Smooth muscle cell (in vitro differentiated cells): ENCODE measurements at regions not wholly inside any gene's neighbourhood (a gene's known extent, or its start where the extent isn't known, plus 50 kb on each side); places are given as distances from the start of the nearest gene placed in this dataset.

Experiments
- DNase-seq: peaks from one replicate; lab custom pipeline; 2025; ENCODE audit not compliant: unreplicated experiment; lab: John Stamatoyannopoulos, UW
- H2AFZ ChIP-seq: fragments of 200-600 bp; sonication (generic); 2 replicates; pipeline ENCODE4 v1.6.0; 2016; ENCODE audit warnings: antibody characterized with exemption, low read depth, mild to moderate bottlenecking
- H3F3A ChIP-seq: fragments of 200-600 bp; sonication (generic); 2 replicates; pipeline ENCODE4 v1.6.0; 2017; ENCODE audit warnings: antibody characterized with exemption, low read depth
- H3K27ac ChIP-seq: fragments of 200-600 bp; sonication (generic); 2 replicates; pipeline ENCODE4 v1.5.1; 2016; ENCODE audit warnings: low read depth, mild to moderate bottlenecking
- H3K27me3 ChIP-seq: fragments of 200-600 bp; sonication (generic); 2 replicates; pipeline ENCODE4 v1.6.1; 2016; ENCODE audit warnings: low read depth, mild to moderate bottlenecking
- H3K36me3 ChIP-seq: fragments of 200-600 bp; sonication (generic); 2 replicates; pipeline ENCODE4 v1.5.1; 2016; ENCODE audit warnings: low read depth
- H3K4me1 ChIP-seq: fragments of 200-600 bp; sonication (generic); 2 replicates; pipeline ENCODE4 v1.5.1; 2016; ENCODE audit warnings: low read depth
- H3K4me2 ChIP-seq: fragments of 200-600 bp; sonication (generic); 2 replicates; pipeline ENCODE4 v1.6.0; 2016; ENCODE audit warnings: mild to moderate bottlenecking
- H3K4me3 ChIP-seq: fragments of 200-600 bp; sonication (generic); 2 replicates; pipeline ENCODE4 v1.5.1; 2016; ENCODE audit warnings: mild to moderate bottlenecking
- H3K79me2 ChIP-seq: fragments of 200-600 bp; sonication (generic); 2 replicates; pipeline ENCODE4 v1.6.0; 2016; ENCODE audit warnings: low read depth, mild to moderate bottlenecking
- H3K9ac ChIP-seq: fragments of 200-600 bp; sonication (generic); 2 replicates; pipeline ENCODE4 v1.6.0; 2016; ENCODE audit warnings: low read depth
- H3K9me3 ChIP-seq: fragments of 200-600 bp; sonication (generic); replicated peaks from 2 replicates; pipeline ENCODE4 v1.5.1; 2016; ENCODE audit warnings: low read depth
- H4K20me1 ChIP-seq: fragments of 200-600 bp; sonication (generic); 2 replicates; pipeline ENCODE4 v1.6.0; 2016; ENCODE audit warnings: low read depth
- WGBS: methylation state at CpG from one replicate; pipeline ENCODE4 v1.1.7; 2016; ENCODE audit warnings: low lambda C conversion rate; 5-methylcytosine and 5-hydroxymethylcytosine counted together
- TF ChIP-seq, protein P1 (sequence below): fragments of 200-600 bp; sonication (generic); IDR thresholded peaks from 2 replicates; pipeline ENCODE4 v1.5.1; 2017; ENCODE audit warnings: borderline replicate concordance, mild to moderate bottlenecking, antibody characterized with exemption; ENCODE audit not compliant: insufficient read depth, poor library complexity, severe bottlenecking

GRCh38 chr2:163248376-163249253 lies 410.0 kb upstream of the KCNH7 start:
- WGBS, result 76% methylated on average over 5 of the region's 5 CpGs
- H4K20me1 ChIP-seq, result no peaks in the 10 kb centered on the region
- no peak overlapping the region for H3K4me3 ChIP-seq
- TF ChIP-seq, protein P1, sequence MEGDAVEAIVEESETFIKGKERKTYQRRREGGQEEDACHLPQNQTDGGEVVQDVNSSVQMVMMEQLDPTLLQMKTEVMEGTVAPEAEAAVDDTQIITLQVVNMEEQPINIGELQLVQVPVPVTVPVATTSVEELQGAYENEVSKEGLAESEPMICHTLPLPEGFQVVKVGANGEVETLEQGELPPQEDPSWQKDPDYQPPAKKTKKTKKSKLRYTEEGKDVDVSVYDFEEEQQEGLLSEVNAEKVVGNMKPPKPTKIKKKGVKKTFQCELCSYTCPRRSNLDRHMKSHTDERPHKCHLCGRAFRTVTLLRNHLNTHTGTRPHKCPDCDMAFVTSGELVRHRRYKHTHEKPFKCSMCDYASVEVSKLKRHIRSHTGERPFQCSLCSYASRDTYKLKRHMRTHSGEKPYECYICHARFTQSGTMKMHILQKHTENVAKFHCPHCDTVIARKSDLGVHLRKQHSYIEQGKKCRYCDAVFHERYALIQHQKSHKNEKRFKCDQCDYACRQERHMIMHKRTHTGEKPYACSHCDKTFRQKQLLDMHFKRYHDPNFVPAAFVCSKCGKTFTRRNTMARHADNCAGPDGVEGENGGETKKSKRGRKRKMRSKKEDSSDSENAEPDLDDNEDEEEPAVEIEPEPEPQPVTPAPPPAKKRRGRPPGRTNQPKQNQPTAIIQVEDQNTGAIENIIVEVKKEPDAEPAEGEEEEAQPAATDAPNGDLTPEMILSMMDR, result no peak
- H3K27ac ChIP-seq, result no peak overlapping the region
- no peaks in the 10 kb centered on the region for H3F3A ChIP-seq
- H3K79me2 ChIP-seq, result no peaks in the 10 kb centered on the region
- no peaks in the 10 kb centered on the region for H3K27me3 ChIP-seq
- no peak overlapping the region for H3K4me2 ChIP-seq
- peaks cover 31% of the 10 kb centered on the region for H3K4me1 ChIP-seq
- no peaks in the 10 kb centered on the region for H3K36me3 ChIP-seq
- no peak for DNase-seq
- H2AFZ ChIP-seq, result no peak overlapping the region
- H3K9ac ChIP-seq, result no peak overlapping the region
- no peaks in the 10 kb centered on the region for H3K9me3 ChIP-seq

- no peak overlapping the region for H2AFZ ChIP-seq
These were observed 409.3 kb upstream of the KCNH7 start for GRCh38 chr2:163247847-163248220.

GRCh38 chr2:163247156-163247846 lies 408.7 kb upstream of the KCNH7 start:
- no peaks in the 10 kb centered on the region for H3K36me3 ChIP-seq
- TF ChIP-seq, protein P1, result no peak
- peaks cover 31% of the 10 kb centered on the region for H3K4me1 ChIP-seq
- no peak overlapping the region for H3K4me2 ChIP-seq
- DNase-seq, result no peak
- no peaks in the 10 kb centered on the region for H3F3A ChIP-seq
- no peaks in the 10 kb centered on the region for H3K9me3 ChIP-seq
- WGBS, result 82% methylated on average over 6 of the region's 6 CpGs
- no peak overlapping the region for H3K4me3 ChIP-seq
- H2AFZ ChIP-seq, result no peak overlapping the region
- no peak overlapping the region for H3K27ac ChIP-seq
- no peak overlapping the region for H3K9ac ChIP-seq
- H4K20me1 ChIP-seq, result no peaks in the 10 kb centered on the region
- no peaks in the 10 kb centered on the region for H3K79me2 ChIP-seq
- H3K27me3 ChIP-seq, result no peaks in the 10 kb centered on the region

More at GRCh38 chr2:163247847-163248220, 409.3 kb upstream of the KCNH7 start:
- no peak overlapping the region for H3K27ac ChIP-seq
- 82% methylated on average over 2 of the region's 2 CpGs for WGBS
- H3K4me3 ChIP-seq, result no peak overlapping the region
- no peaks in the 10 kb centered on the region for H4K20me1 ChIP-seq
- no peaks in the 10 kb centered on the region for H3K79me2 ChIP-seq
- no peaks in the 10 kb centered on the region for H3K9me3 ChIP-seq
- TF ChIP-seq, protein P1, result no peak
- H3K27me3 ChIP-seq, result no peaks in the 10 kb centered on the region
- H3F3A ChIP-seq, result no peaks in the 10 kb centered on the region
- no peak for DNase-seq
- no peak overlapping the region for H3K9ac ChIP-seq
- peaks cover 31% of the 10 kb centered on the region for H3K4me1 ChIP-seq
- no peaks in the 10 kb centered on the region for H3K36me3 ChIP-seq
- no peak overlapping the region for H3K4me2 ChIP-seq
